ENCODE measurements at regions not wholly inside any gene's neighbourhood (a gene's known extent, or its start where the extent isn't known, plus 50 kb on each side); places are given as distances from the start of the nearest gene placed in this dataset.

GRCh38 chr22:23392420-23393121 lies 187.5 kb downstream of the IGLL1 start:
- no peak for TF ChIP-seq CTCF (IDR thresholded peaks at IDR 0.05)
- H3K27me3 ChIP-seq (replicated peaks; ENCODE audit: insufficient read depth) = no peaks in the 10 kb centered on the region
- no peak for ATAC-seq (ENCODE audit: insufficient number of reproducible peaks, low FRiP score, low read depth)
- DNase-seq (ENCODE audit: low spot score) = no peak
- no peak overlapping the region for H3K27ac ChIP-seq
- H3K9me3 ChIP-seq = no peaks in the 10 kb centered on the region
- no peaks in the 10 kb centered on the region for H3K4me1 ChIP-seq (ENCODE audit: control insufficient read depth in 1 of 2, low read depth in 2 of 2)
- no peak overlapping the region for H3K4me3 ChIP-seq
- H3K36me3 ChIP-seq = no peaks in the 10 kb centered on the region

DNA sequence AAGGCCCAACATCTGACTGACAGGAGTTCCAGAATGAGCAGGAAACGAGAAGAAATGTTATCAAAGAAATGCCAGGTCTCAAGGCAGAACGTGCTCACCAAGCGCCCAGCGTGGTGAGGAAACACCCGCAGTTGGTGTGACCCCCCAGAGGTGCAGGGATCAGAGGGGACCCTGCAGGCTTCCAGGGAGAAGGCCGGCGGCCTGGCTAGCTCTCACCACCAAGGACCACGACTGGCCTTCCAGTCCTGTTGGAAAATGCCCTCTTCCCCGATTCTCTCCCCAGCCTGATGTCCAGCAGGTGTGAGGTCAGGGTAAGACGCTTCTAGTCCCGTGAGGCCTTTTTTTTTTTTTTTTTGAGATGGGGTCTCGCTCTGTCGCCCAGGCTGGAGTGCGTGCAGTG lies 189.1 kb downstream of the IGLL1 start:
- no peaks in the 10 kb centered on the region for H3K9me3 ChIP-seq
- H3K4me3 ChIP-seq = no peak overlapping the region
- H3K4me1 ChIP-seq (ENCODE audit: control insufficient read depth in 1 of 2, low read depth in 2 of 2) = no peaks in the 10 kb centered on the region
- DNase-seq (ENCODE audit: low spot score) (no peak), ATAC-seq (ENCODE audit: insufficient number of reproducible peaks, low FRiP score, low read depth) (no peak)
- H3K36me3 ChIP-seq = no peaks in the 10 kb centered on the region
- no peak for TF ChIP-seq CTCF (IDR thresholded peaks at IDR 0.05)
- H3K27ac ChIP-seq = no peak overlapping the region
- no peaks in the 10 kb centered on the region for H3K27me3 ChIP-seq (replicated peaks; ENCODE audit: insufficient read depth)

DNA sequence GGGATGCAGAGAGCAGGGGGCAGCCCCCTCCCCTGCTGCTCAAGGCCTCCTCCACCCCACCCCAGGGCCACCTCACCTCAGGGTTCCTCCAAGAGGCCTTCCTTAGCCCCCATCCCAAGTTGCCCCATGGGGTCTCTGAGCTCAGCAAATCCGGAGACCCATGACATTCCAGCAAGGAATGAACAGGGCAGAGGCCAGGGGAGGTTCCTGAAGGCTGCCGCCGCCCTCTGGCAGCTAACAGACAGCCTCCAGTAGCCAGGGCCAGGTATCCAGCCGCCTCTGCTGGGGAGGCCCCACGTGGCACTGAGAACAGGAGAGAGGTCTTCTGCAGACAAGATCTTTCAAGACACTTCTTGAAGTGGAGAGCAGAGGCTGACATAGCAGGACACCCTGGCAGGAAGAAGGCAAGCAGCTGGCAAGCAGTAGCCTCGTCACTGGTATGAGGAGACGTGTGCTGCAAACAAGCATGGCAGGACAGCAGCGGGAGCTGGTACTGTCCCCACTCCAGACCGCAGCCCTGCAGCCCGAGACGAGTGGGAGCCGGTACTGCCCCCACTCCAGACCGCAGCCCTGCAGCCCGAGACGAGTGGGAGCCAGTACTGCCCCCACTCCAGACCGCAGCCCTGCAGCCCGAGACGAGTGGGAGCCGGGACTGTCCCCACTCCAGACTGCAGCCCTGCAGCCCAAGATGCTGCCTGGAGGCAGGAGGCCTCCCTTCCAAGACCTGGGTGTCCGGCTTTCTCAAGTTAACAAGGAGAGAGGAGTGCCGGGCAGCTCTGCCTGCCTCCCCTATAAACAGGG lies 190.6 kb downstream of the IGLL1 start:
- Histone ChIP-seq H3K27ac (no peak overlapping the region), H3K4me1 (ENCODE audit: control insufficient read depth in 1 of 2, low read depth in 2 of 2) (no peaks in the 10 kb centered on the region), H3K9me3 (no peaks in the 10 kb centered on the region), H3K4me3 (no peak overlapping the region), H3K36me3 (no peaks in the 10 kb centered on the region), H3K27me3 (replicated peaks; ENCODE audit: insufficient read depth) (no peaks in the 10 kb centered on the region)
- no peak for TF ChIP-seq CTCF (IDR thresholded peaks at IDR 0.05)
- ATAC-seq (ENCODE audit: insufficient number of reproducible peaks, low FRiP score, low read depth) (no peak), DNase-seq (ENCODE audit: low spot score) (no peak)

- Histone ChIP-seq H3K27me3 (replicated peaks; ENCODE audit: insufficient read depth) (no peaks in the 10 kb centered on the region), H3K9me3 (no peaks in the 10 kb centered on the region), H3K36me3 (no peaks in the 10 kb centered on the region), H3K27ac (no peak overlapping the region), H3K4me3 (no peak overlapping the region), H3K4me1 (ENCODE audit: control insufficient read depth in 1 of 2, low read depth in 2 of 2) (peaks cover 0 to 5% of the 10 kb centered on the region in 2 donors)
- no peak for TF ChIP-seq CTCF (IDR thresholded peaks at IDR 0.05)
- ATAC-seq (ENCODE audit: insufficient number of reproducible peaks, low FRiP score, low read depth) = no peak
- DNase-seq (ENCODE audit: low spot score) = no peak
These were observed 191.6 kb downstream of the IGLL1 start for GRCh38 chr22:23388517-23388890.

DNA sequence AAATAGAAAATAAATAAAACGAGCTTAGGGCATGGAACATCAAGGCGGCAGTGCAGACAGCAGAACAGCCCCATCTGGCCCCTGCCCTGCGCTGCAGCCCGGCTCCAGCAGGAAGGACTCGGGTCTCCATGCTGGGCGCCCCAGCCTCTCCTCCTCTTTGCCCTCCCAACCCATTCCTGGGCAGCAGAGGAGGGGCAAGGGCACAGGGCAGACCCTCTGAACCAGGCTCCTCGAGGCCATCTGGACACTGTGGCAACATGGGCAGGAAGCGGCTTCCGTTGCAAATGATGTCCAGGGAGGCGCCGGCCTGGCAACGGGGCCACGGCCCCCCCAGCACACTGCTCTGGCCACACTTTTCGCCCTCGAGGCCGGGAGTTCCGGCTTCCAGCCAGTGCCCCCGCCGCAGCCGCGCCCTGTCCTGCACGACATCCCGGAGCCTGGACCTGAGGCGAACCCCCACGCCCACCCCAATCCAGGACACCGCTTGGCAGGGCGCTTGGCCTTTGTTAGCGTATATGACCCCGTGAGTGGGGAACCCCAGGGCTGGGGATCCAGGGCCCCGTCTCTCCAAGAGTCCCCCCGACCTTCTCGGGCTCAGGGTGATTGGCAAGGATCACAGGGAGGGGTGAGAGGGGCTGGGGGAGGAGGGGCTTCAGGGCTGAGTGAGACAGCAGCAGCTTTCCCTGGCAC lies 192.1 kb downstream of the IGLL1 start:
- Histone ChIP-seq H3K36me3 (no peaks in the 10 kb centered on the region), H3K27me3 (replicated peaks; ENCODE audit: insufficient read depth) (no peaks in the 10 kb centered on the region), H3K4me1 (ENCODE audit: control insufficient read depth in 1 of 2, low read depth in 2 of 2) (peaks cover 0 to 5% of the 10 kb centered on the region in 2 donors), H3K9me3 (no peaks in the 10 kb centered on the region), H3K27ac (no peak overlapping the region), H3K4me3 (no peak overlapping the region)
- ATAC-seq (ENCODE audit: insufficient number of reproducible peaks, low FRiP score, low read depth) = no peak
- TF ChIP-seq CTCF (IDR thresholded peaks at IDR 0.05) = no peak
- DNase-seq (ENCODE audit: low spot score) = no peak
